Activated naive CD4-positive, alpha-beta T cell treated with anti-CD3 and anti-CD28 coated beads, Interleukin-2, amount 10 ng/mL, durations not matched to agents 7 days and 5 days (primary cell): ENCODE measurements at regions not wholly inside any gene's neighbourhood (a gene's known extent, or its start where the extent isn't known, plus 50 kb on each side); places are given as distances from the start of the nearest gene placed in this dataset.

ENCODE experiments used
- CTCF ChIA-PET: fragments of 350-600 bp; sonication (Branson Sonifier 250); formaldehyde crosslinking; loops from one replicate; lab custom pipeline; 2021; ENCODE audit warnings: antibody characterized with exemption; lab: Charles Lee
- DNase-seq: peaks from one replicate; pipeline ENCODE4 v3.0.0-alpha.2; 2020
- H3K27ac Mint-ChIP-seq: one replicate; pipeline ENCODE4 v1.8.0; 2021; ENCODE audit warnings: mild to moderate bottlenecking, moderate library complexity, mixed read lengths
- H3K27me3 Mint-ChIP-seq: one replicate; pipeline ENCODE4 v1.8.0; 2021; ENCODE audit warnings: mild to moderate bottlenecking, mixed read lengths
- H3K36me3 Mint-ChIP-seq: one replicate; pipeline ENCODE4 v1.8.0; 2021; ENCODE audit warnings: mixed read lengths
- H3K4me1 Mint-ChIP-seq: one replicate; pipeline ENCODE4 v1.8.0; 2021; ENCODE audit warnings: mixed read lengths
- H3K4me3 Mint-ChIP-seq: one replicate; pipeline ENCODE4 v1.8.0; 2021; ENCODE audit warnings: mild to moderate bottlenecking, moderate library complexity, mixed read lengths
- H3K9me3 Mint-ChIP-seq: one replicate; pipeline ENCODE4 v1.8.0; 2021; ENCODE audit warnings: mixed read lengths

GRCh38 chr3:144546539-144546938, 574.9 kb downstream of the DIPK2A start:
- DNase-seq: no peak
- H3K36me3 Mint-ChIP-seq: no peaks in the 10 kb centered on the region
- CTCF ChIA-PET: no interaction called here
- no peak overlapping the region for H3K4me3 Mint-ChIP-seq
- no peaks in the 10 kb centered on the region for H3K9me3 Mint-ChIP-seq
- no peaks in the 10 kb centered on the region for H3K4me1 Mint-ChIP-seq
- H3K27me3 Mint-ChIP-seq: no peaks in the 10 kb centered on the region
- H3K27ac Mint-ChIP-seq: no peak overlapping the region

DNA sequence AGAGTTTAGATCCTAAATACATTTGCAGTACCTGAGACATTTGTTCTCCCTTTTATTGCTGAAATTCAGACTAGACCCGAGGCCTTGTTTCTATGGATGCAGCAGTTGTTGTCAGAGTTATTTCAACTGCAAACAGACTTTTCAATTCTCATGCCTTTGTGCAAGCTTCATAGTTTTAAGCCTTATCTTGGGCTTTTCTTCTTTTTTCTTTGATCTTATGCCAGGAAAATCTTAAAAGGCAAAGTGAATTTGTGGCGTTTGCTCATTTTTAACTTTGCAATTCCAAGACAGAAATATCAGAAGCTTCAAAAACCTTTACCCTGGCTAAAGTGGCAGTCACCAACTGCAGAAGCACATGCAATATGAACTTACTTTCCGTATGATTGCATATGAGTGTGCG, 576.7 kb downstream of the DIPK2A start:
- no peak for DNase-seq
- Mint-ChIP-seq H3K27ac (no peak overlapping the region), H3K27me3 (no peaks in the 10 kb centered on the region), H3K4me3 (no peak overlapping the region), H3K36me3 (no peaks in the 10 kb centered on the region), H3K4me1 (no peaks in the 10 kb centered on the region), H3K9me3 (no peaks in the 10 kb centered on the region)
- CTCF ChIA-PET: no interaction called here

DNA sequence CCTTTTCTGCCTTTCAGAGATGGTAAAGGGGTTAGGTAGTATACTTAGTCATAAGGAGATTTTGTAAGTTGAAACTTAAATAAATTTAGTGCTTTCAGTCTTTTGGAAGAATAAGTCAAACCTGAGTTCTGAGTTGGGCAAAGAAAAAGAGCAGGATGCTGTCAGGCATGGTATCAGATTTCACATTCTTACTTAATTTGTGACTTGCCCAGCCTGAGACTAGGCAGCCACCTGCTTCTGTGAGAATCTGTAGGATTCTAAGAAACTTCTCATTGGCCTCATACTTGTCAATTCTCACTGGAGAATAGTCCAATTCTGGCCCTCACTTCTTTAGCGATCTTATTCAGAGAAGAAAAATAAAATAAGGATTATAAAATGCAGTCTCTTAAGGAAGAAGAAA, 577.5 kb downstream of the DIPK2A start:
- Mint-ChIP-seq H3K4me3 (no peak overlapping the region), H3K9me3 (no peaks in the 10 kb centered on the region), H3K27ac (no peak overlapping the region), H3K4me1 (no peaks in the 10 kb centered on the region), H3K36me3 (no peaks in the 10 kb centered on the region), H3K27me3 (no peaks in the 10 kb centered on the region)
- no peak for DNase-seq
- CTCF ChIA-PET: no interaction called here

DNA sequence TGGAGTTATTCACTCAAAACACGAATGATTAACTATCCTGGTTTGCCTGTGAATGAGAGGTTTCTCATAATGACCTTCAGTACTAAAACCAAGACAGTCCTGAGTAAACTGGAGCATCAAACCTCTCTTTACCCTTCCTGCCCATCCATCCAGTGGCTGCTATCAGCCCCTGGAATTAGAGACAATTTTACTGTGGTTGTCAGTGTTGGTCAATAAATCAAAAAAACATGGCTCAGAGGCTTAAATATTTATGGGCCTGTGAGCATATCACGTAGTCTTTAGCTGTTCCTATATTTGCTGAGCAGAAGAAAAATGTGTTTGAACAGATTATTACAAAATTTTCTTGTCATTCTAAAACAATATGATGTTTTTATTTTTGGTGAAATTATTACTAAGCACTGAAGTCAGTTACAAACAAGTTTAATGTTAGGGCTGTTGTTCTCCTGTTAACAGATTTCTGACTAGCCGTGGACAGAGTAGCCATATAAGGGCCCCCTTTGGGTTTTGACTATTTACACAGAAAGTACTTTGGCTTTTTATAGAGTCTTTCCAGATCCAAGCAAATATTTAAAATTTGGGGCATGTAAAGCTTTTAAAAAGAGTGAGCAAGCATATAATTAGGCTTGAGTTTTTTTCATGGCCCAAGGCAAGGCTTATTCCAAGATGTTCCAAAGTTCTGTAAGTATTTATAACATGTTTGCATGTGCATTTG, 580.9 kb downstream of the DIPK2A start:
- no peaks in the 10 kb centered on the region for H3K4me1 Mint-ChIP-seq
- no peak overlapping the region for H3K27ac Mint-ChIP-seq
- no peaks in the 10 kb centered on the region for H3K36me3 Mint-ChIP-seq
- H3K27me3 Mint-ChIP-seq: no peaks in the 10 kb centered on the region
- CTCF ChIA-PET: no interaction called here
- no peaks in the 10 kb centered on the region for H3K9me3 Mint-ChIP-seq
- no peak for DNase-seq
- H3K4me3 Mint-ChIP-seq: no peak overlapping the region

DNA sequence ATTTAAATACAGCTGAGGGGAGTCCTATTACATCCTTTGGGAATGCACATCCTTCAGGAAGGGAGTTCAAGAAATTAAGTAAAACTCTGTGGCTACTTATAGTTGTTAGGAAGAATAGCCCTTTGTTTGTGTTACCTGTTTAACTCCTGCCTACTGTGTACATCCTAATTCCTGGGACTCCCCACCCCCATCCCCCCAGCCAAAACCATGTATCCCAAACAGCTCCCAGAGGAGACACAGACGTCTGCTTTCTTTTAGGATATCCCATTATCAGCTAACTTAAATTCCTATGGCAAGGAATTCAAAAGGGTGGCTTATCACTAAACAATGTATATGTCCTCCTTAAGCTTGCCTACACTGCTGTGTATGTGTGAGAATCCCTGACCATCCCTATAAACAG, 581.7 kb downstream of the DIPK2A start:
- CTCF ChIA-PET: no interaction called here
- no peak overlapping the region for H3K27ac Mint-ChIP-seq
- no peaks in the 10 kb centered on the region for H3K27me3 Mint-ChIP-seq
- H3K9me3 Mint-ChIP-seq: no peaks in the 10 kb centered on the region
- DNase-seq: no peak
- H3K4me3 Mint-ChIP-seq: no peak overlapping the region
- H3K36me3 Mint-ChIP-seq: no peaks in the 10 kb centered on the region
- H3K4me1 Mint-ChIP-seq: no peaks in the 10 kb centered on the region

GRCh38 chr3:144554889-144555288, 583.3 kb downstream of the DIPK2A start:
- CTCF ChIA-PET: no interaction called here
- H3K4me3 Mint-ChIP-seq: no peak overlapping the region
- H3K9me3 Mint-ChIP-seq: no peaks in the 10 kb centered on the region
- H3K4me1 Mint-ChIP-seq: no peaks in the 10 kb centered on the region
- no peaks in the 10 kb centered on the region for H3K27me3 Mint-ChIP-seq
- H3K36me3 Mint-ChIP-seq: no peaks in the 10 kb centered on the region
- no peak overlapping the region for H3K27ac Mint-ChIP-seq
- DNase-seq: no peak

DNA sequence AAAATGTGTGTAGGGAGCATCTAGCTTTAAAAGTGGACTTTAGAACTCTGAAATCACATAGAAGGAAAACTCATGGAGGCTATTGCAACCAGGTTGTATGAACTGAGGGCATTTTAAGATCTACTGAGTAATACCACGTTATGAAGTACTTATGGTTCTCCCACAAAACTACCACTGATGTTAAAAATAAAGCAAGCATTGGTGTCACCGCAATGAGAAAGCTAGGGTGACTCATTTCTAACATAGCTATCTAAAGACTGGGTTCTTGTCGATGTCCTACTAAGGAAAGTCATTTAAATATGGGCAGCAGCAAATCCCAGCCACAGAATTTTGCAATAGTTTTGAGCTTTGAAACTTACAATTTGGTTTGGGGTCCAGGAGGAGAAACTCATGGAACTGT, 584.8 kb downstream of the DIPK2A start:
- Mint-ChIP-seq H3K4me3 (no peak overlapping the region), H3K36me3 (no peaks in the 10 kb centered on the region), H3K9me3 (no peaks in the 10 kb centered on the region), H3K27me3 (no peaks in the 10 kb centered on the region), H3K4me1 (no peaks in the 10 kb centered on the region), H3K27ac (no peak overlapping the region)
- CTCF ChIA-PET: no interaction called here
- DNase-seq: no peak

DNA sequence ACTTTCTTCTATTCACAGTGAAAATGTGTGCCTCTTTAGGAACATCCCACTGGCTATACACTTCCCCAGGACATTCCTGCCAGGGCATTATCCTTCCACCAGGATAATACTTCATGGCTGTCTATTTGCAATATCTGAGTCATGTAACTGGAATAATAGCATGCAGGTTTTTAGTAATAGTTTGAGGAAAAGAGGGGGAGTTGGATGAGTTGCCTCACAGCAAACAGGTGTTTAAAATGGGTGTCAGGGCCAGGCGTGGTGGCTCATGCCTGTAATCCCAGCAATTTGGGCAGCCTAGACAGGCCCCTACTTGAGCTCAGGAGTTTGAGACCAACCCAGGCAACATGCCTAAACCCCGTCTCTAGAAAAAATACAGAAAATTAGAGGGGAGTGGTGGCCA, 585.9 kb downstream of the DIPK2A start:
- Mint-ChIP-seq H3K4me3 (no peak overlapping the region), H3K4me1 (no peaks in the 10 kb centered on the region), H3K27ac (no peak overlapping the region), H3K9me3 (no peaks in the 10 kb centered on the region), H3K36me3 (no peaks in the 10 kb centered on the region), H3K27me3 (no peaks in the 10 kb centered on the region)
- CTCF ChIA-PET: no interaction called here
- DNase-seq: no peak

- no peak for DNase-seq
- Mint-ChIP-seq H3K27me3 (no peaks in the 10 kb centered on the region), H3K27ac (no peak overlapping the region), H3K36me3 (no peaks in the 10 kb centered on the region), H3K4me3 (no peak overlapping the region), H3K9me3 (no peaks in the 10 kb centered on the region), H3K4me1 (no peaks in the 10 kb centered on the region)
- CTCF ChIA-PET: no interaction called here
These were observed 592.4 kb downstream of the DIPK2A start for GRCh38 chr3:144564011-144564410.

GRCh38 chr3:144566320-144566719, 594.7 kb downstream of the DIPK2A start:
- Mint-ChIP-seq H3K27me3 (no peaks in the 10 kb centered on the region), H3K27ac (no peak overlapping the region), H3K4me3 (no peak overlapping the region), H3K4me1 (no peaks in the 10 kb centered on the region), H3K9me3 (no peaks in the 10 kb centered on the region), H3K36me3 (no peaks in the 10 kb centered on the region)
- CTCF ChIA-PET: no interaction called here
- DNase-seq: no peak

DNA sequence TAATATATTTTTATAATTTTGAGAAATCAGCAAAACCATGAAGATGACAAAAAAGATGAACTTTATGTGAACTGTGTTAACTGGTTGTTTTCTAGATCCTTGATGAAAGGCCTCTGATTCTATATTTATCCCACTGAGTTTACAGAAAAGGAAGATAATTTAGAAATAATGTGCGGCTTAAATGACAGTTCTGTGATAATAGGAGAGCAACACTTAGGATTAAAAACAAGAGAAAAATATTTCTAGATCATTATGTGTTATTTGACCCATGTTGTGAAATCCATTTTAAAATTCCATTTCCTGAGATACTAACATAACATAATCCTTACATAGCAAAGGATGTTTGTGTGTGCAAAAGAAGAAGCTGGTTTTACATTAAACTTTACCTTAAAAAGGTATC, 598.0 kb downstream of the DIPK2A start:
- no peak for DNase-seq
- CTCF ChIA-PET: no interaction called here
- no peak overlapping the region for H3K4me3 Mint-ChIP-seq
- no peaks in the 10 kb centered on the region for H3K4me1 Mint-ChIP-seq
- no peak overlapping the region for H3K27ac Mint-ChIP-seq
- no peaks in the 10 kb centered on the region for H3K27me3 Mint-ChIP-seq
- H3K9me3 Mint-ChIP-seq: no peaks in the 10 kb centered on the region
- no peaks in the 10 kb centered on the region for H3K36me3 Mint-ChIP-seq

- DNase-seq: no peak
- Mint-ChIP-seq H3K4me3 (no peak overlapping the region), H3K27me3 (no peaks in the 10 kb centered on the region), H3K36me3 (no peaks in the 10 kb centered on the region), H3K9me3 (no peaks in the 10 kb centered on the region), H3K27ac (no peak overlapping the region), H3K4me1 (no peaks in the 10 kb centered on the region)
- CTCF ChIA-PET: no interaction called here
These were observed 612.2 kb downstream of the DIPK2A start for GRCh38 chr3:144583871-144584270.

GRCh38 chr3:144585408-144585807, 613.8 kb downstream of the DIPK2A start:
- CTCF ChIA-PET: no interaction called here
- no peaks in the 10 kb centered on the region for H3K27me3 Mint-ChIP-seq
- no peak overlapping the region for H3K27ac Mint-ChIP-seq
- H3K36me3 Mint-ChIP-seq: no peaks in the 10 kb centered on the region
- no peaks in the 10 kb centered on the region for H3K9me3 Mint-ChIP-seq
- DNase-seq: no peak
- no peak overlapping the region for H3K4me3 Mint-ChIP-seq
- no peaks in the 10 kb centered on the region for H3K4me1 Mint-ChIP-seq

DNA sequence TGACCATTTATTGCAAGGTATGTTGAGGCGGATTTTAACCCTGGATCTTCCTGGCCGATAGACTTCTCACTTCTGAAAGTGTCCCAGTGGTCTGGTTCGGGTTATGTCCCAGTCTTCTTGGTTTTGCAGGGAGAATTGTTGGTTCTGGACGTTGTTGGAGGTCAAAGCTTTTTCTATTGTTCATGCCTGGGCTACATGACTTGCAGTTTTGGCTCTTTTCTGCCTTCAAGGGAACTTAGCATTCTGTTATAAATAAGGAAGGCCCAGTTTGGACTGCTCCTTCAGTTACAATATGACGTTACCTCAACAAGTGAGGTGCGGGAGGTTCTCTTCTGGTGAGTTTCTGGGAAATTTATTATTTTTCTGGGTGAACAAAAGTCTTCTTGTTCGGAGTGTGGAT, 614.3 kb downstream of the DIPK2A start:
- H3K27me3 Mint-ChIP-seq: no peaks in the 10 kb centered on the region
- H3K36me3 Mint-ChIP-seq: no peaks in the 10 kb centered on the region
- DNase-seq: no peak
- no peak overlapping the region for H3K4me3 Mint-ChIP-seq
- no peak overlapping the region for H3K27ac Mint-ChIP-seq
- CTCF ChIA-PET: no interaction called here
- no peaks in the 10 kb centered on the region for H3K4me1 Mint-ChIP-seq
- no peaks in the 10 kb centered on the region for H3K9me3 Mint-ChIP-seq

DNA sequence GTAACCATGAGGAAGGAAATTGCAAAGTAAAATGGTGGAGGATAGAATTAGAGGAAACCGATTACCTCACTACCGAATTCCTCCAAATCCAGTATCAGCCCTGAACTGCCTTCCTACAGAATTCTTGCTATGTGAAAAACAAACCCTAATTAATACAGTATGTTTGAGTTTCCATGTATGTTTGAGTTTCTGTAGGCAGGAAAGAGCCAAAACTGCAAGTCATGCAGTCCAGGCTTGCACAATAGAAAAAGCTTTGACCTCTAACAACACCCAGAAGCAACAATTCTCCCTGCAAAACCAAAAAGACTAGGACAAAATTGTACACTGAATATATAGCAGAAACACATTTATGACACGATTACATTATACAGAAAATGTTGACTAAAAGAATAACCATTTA, 614.8 kb downstream of the DIPK2A start:
- H3K4me3 Mint-ChIP-seq: no peak overlapping the region
- H3K27ac Mint-ChIP-seq: no peak overlapping the region
- no peaks in the 10 kb centered on the region for H3K4me1 Mint-ChIP-seq
- H3K36me3 Mint-ChIP-seq: no peaks in the 10 kb centered on the region
- no peak for DNase-seq
- no peaks in the 10 kb centered on the region for H3K9me3 Mint-ChIP-seq
- no peaks in the 10 kb centered on the region for H3K27me3 Mint-ChIP-seq
- CTCF ChIA-PET: no interaction called here

GRCh38 chr3:144590854-144591253, 619.2 kb downstream of the DIPK2A start:
- no peaks in the 10 kb centered on the region for H3K36me3 Mint-ChIP-seq
- H3K27me3 Mint-ChIP-seq: no peaks in the 10 kb centered on the region
- no peak overlapping the region for H3K4me3 Mint-ChIP-seq
- H3K27ac Mint-ChIP-seq: no peak overlapping the region
- CTCF ChIA-PET: no interaction called here
- H3K4me1 Mint-ChIP-seq: no peaks in the 10 kb centered on the region
- DNase-seq: no peak
- no peaks in the 10 kb centered on the region for H3K9me3 Mint-ChIP-seq
